ENCODE measurements at regions not wholly inside any gene's neighbourhood (a gene's known extent, or its start where the extent isn't known, plus 50 kb on each side); places are given as distances from the start of the nearest gene placed in this dataset.

DNA sequence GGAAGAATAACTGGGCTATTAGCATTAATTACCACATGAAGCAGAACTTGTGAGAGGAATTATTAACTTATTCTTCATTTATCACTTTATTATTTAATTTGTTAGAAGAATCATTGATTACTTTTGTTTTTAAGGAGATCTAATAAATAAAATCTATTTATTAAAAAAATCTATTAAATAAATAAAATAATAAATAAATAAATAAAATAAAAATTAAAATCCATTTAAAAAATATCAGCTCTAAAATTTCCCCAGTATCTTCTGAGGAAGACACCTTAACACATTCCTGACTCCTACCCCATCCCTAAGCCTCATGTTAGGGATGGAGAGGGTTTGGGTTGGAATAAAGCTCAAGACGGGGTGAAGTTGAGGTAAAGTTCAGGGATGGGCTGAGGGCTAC is 231.4 kb downstream of the CLIC5 start:
- Histone ChIP-seq H2AFZ (ENCODE audit: insufficient read depth, low read depth, low read length, poor library complexity, severe bottlenecking) (no peak overlapping the region), H3K4me3 (replicated peaks in 1 of 3; ENCODE audit: low read depth in 2 of 3, low read length in 3 of 3) (no peak overlapping the region), H3K27me3 (ENCODE audit: control insufficient read depth in 2 of 2, insufficient read depth in 2 of 2, low read length in 2 of 2) (no peaks in the 10 kb centered on the region), H3K9me3 (replicated peaks in 1 of 2; ENCODE audit: control insufficient read depth in 1 of 2, insufficient read depth in 1 of 2, low read length in 2 of 2) (no peaks in the 10 kb centered on the region), H3K4me1 (ENCODE audit: control insufficient read depth in 1 of 2, insufficient read depth in 2 of 2, low read length in 2 of 2) (no peaks in the 10 kb centered on the region), H3K36me3 (replicated peaks in 1 of 2; ENCODE audit: control insufficient read depth in 1 of 2, insufficient read depth in 2 of 2, low read length in 2 of 2) (no peaks in the 10 kb centered on the region), H3K27ac (ENCODE audit: low read depth in 1 of 2, low read length in 2 of 2) (no peak overlapping the region), H3K4me2 (replicated peaks; ENCODE audit: extremely low read depth, low read length, poor library complexity, severe bottlenecking) (no peak overlapping the region), H3K9ac (ENCODE audit: insufficient read depth, low read length, poor library complexity, severe bottlenecking) (no peak overlapping the region), H3K79me2 (ENCODE audit: insufficient read depth, low read length) (no peaks in the 10 kb centered on the region), H4K20me1 (ENCODE audit: insufficient read depth, low read length) (no peaks in the 10 kb centered on the region)
- H3K4me1 Mint-ChIP-seq: no peaks in the 10 kb centered on the region
- H3K4me3 Mint-ChIP-seq: no peak overlapping the region
- DNase-seq: no peak
- H3K27me3 Mint-ChIP-seq (ENCODE audit: low read depth in 3 of 3): no peaks in the 10 kb centered on the region
- TF ChIP-seq, protein P1, sequence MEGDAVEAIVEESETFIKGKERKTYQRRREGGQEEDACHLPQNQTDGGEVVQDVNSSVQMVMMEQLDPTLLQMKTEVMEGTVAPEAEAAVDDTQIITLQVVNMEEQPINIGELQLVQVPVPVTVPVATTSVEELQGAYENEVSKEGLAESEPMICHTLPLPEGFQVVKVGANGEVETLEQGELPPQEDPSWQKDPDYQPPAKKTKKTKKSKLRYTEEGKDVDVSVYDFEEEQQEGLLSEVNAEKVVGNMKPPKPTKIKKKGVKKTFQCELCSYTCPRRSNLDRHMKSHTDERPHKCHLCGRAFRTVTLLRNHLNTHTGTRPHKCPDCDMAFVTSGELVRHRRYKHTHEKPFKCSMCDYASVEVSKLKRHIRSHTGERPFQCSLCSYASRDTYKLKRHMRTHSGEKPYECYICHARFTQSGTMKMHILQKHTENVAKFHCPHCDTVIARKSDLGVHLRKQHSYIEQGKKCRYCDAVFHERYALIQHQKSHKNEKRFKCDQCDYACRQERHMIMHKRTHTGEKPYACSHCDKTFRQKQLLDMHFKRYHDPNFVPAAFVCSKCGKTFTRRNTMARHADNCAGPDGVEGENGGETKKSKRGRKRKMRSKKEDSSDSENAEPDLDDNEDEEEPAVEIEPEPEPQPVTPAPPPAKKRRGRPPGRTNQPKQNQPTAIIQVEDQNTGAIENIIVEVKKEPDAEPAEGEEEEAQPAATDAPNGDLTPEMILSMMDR (IDR thresholded peaks at IDR 0.05): no peak
- no peak overlapping the region for H3K27ac Mint-ChIP-seq
- no peaks in the 10 kb centered on the region for H3K36me3 Mint-ChIP-seq
- no CpG with 5 or more reads among the region's 1 CpG for WGBS (ENCODE audit: insufficient coverage)
- H3K9me3 Mint-ChIP-seq: peaks cover 0 to 3% (median 0%) of the 10 kb centered on the region in 7 donors
- intact Hi-C loops (cut with micrococcal nuclease): no loop called here

DNA sequence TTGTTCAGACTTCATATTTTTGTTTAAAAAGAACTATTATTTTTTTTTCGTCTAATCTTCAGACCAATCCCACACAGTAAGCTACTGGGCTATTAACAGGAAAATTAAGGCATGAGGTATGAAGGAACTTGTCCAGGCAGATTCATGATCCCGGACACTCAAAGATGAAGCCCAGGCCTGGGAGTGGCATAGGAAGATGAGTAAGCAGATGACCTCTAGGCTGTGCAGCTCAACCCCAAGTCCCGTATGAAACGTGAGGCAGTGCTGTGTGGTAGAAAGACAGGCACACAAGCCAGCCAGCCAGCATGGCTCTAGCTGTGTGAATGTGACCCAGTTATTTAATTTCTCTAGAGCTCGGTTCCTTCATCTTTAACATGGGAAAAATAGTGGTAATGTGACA is 231.9 kb downstream of the CLIC5 start:
- H3K9me3 Mint-ChIP-seq: peaks cover 0 to 3% (median 0%) of the 10 kb centered on the region in 7 donors
- no peaks in the 10 kb centered on the region for H3K36me3 Mint-ChIP-seq
- H3K27ac Mint-ChIP-seq: no peak overlapping the region
- Histone ChIP-seq H3K4me3 (replicated peaks in 1 of 3; ENCODE audit: low read depth in 2 of 3, low read length in 3 of 3) (no peak overlapping the region), H3K27ac (ENCODE audit: low read depth in 1 of 2, low read length in 2 of 2) (no peak overlapping the region), H3K4me2 (replicated peaks; ENCODE audit: extremely low read depth, low read length, poor library complexity, severe bottlenecking) (no peak overlapping the region), H3K4me1 (ENCODE audit: control insufficient read depth in 1 of 2, insufficient read depth in 2 of 2, low read length in 2 of 2) (no peaks in the 10 kb centered on the region), H3K27me3 (ENCODE audit: control insufficient read depth in 2 of 2, insufficient read depth in 2 of 2, low read length in 2 of 2) (no peaks in the 10 kb centered on the region), H2AFZ (ENCODE audit: insufficient read depth, low read depth, low read length, poor library complexity, severe bottlenecking) (no peak overlapping the region), H4K20me1 (ENCODE audit: insufficient read depth, low read length) (no peaks in the 10 kb centered on the region), H3K9me3 (replicated peaks in 1 of 2; ENCODE audit: control insufficient read depth in 1 of 2, insufficient read depth in 1 of 2, low read length in 2 of 2) (no peaks in the 10 kb centered on the region), H3K79me2 (ENCODE audit: insufficient read depth, low read length) (no peaks in the 10 kb centered on the region), H3K9ac (ENCODE audit: insufficient read depth, low read length, poor library complexity, severe bottlenecking) (no peak overlapping the region), H3K36me3 (replicated peaks in 1 of 2; ENCODE audit: control insufficient read depth in 1 of 2, insufficient read depth in 2 of 2, low read length in 2 of 2) (no peaks in the 10 kb centered on the region)
- no peak overlapping the region for H3K4me3 Mint-ChIP-seq
- 100% methylated on average over 3 of the region's 5 CpGs for WGBS (ENCODE audit: insufficient coverage)
- H3K4me1 Mint-ChIP-seq: no peaks in the 10 kb centered on the region
- intact Hi-C loops (cut with micrococcal nuclease): no loop called here
- H3K27me3 Mint-ChIP-seq (ENCODE audit: low read depth in 3 of 3): no peaks in the 10 kb centered on the region
- no peak for DNase-seq
- TF ChIP-seq, protein P1 (IDR thresholded peaks at IDR 0.05): no peak
